BJ (cell line): ENCODE measurements at regions not wholly inside any gene's neighbourhood (a gene's known extent, or its start where the extent isn't known, plus 50 kb on each side); places are given as distances from the start of the nearest gene placed in this dataset.

ENCODE experiments used
- CTCF ChIA-PET: fragments of 350-600 bp; formaldehyde crosslinking; extraction: SDS; loops from one replicate; lab custom pipeline; 2021; ENCODE audit warnings: antibody characterized with exemption, inconsistent platforms; lab: Yijun Ruan, JAX
- POLR2A ChIA-PET: fragments of 300-600 bp; sonication (Branson Sonifier 250); formaldehyde crosslinking; extraction: SDS; loops from one replicate; lab custom pipeline; 2021; ENCODE audit warnings: antibody characterized with exemption; lab: Charles Lee
- DNase-seq: peaks from one replicate; pipeline ENCODE4 v3.0.0-alpha.2; 2011; ENCODE audit warnings: low read depth
- H3K27me3 ChIP-seq: 2 replicates; pipeline ENCODE4 v1.6.0; 2011; ENCODE audit warnings: low read length; ENCODE audit not compliant: control insufficient read depth, insufficient read depth
- H3K36me3 ChIP-seq: 2 replicates; pipeline ENCODE4 v1.5.1; 2011; ENCODE audit warnings: low read length; ENCODE audit not compliant: control insufficient read depth, insufficient read depth
- H3K4me3 ChIP-seq: 2 replicates; pipeline ENCODE4 v1.5.1; 2011; ENCODE audit warnings: low read depth, mild to moderate bottlenecking, control low read depth, low read length
- TF ChIP-seq, protein P1 (sequence below): IDR thresholded peaks from 2 replicates; pipeline ENCODE4 v1.5.1; 2011; ENCODE audit warnings: low read depth, mild to moderate bottlenecking, control low read depth, inconsistent platforms, low read length, moderate library complexity; ENCODE audit not compliant: insufficient read depth

DNA sequence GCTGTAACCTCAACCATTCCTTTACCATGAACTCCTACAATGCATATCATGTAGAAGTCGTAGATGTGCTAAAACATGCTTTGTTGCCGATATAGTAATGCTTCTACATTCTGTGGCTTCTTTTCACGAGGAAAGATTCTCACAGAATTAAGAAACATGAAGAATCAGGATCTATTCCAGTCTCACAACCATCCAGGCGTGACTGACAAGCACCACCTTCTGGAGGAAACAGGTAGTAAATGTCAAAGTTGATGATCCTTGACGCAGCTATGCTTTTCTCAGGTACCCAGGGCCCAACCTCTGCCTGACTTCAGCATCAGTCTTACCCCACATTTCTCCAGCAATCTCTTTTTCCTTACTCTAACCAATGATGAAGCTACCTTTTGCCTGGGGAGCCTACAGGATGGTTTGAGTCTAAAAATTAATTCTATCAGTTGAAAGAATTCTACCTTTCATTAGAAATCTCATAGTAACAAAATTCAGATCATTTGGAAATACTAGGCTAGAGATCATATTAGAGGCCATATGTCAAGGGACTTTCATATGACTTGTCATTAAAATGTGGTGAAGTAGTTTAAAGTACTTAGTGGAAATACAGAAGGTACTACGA, 123.3 kb upstream of the RND3 start:
- TF ChIP-seq, protein P1, sequence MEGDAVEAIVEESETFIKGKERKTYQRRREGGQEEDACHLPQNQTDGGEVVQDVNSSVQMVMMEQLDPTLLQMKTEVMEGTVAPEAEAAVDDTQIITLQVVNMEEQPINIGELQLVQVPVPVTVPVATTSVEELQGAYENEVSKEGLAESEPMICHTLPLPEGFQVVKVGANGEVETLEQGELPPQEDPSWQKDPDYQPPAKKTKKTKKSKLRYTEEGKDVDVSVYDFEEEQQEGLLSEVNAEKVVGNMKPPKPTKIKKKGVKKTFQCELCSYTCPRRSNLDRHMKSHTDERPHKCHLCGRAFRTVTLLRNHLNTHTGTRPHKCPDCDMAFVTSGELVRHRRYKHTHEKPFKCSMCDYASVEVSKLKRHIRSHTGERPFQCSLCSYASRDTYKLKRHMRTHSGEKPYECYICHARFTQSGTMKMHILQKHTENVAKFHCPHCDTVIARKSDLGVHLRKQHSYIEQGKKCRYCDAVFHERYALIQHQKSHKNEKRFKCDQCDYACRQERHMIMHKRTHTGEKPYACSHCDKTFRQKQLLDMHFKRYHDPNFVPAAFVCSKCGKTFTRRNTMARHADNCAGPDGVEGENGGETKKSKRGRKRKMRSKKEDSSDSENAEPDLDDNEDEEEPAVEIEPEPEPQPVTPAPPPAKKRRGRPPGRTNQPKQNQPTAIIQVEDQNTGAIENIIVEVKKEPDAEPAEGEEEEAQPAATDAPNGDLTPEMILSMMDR = peak; percentile 58
- Histone ChIP-seq H3K4me3 (no peak overlapping the region), H3K27me3 (no peaks in the 10 kb centered on the region), H3K36me3 (no peaks in the 10 kb centered on the region)
- POLR2A ChIA-PET = no interaction called here
- no peak for DNase-seq
- CTCF ChIA-PET = interaction anchor here (0.6 to 1.7 kb wide), 4 partner anchors 9 to 928 kb away, joined by 3 to 7 read pairs (median 4); no protein-coding TSS in a partner anchor

DNA sequence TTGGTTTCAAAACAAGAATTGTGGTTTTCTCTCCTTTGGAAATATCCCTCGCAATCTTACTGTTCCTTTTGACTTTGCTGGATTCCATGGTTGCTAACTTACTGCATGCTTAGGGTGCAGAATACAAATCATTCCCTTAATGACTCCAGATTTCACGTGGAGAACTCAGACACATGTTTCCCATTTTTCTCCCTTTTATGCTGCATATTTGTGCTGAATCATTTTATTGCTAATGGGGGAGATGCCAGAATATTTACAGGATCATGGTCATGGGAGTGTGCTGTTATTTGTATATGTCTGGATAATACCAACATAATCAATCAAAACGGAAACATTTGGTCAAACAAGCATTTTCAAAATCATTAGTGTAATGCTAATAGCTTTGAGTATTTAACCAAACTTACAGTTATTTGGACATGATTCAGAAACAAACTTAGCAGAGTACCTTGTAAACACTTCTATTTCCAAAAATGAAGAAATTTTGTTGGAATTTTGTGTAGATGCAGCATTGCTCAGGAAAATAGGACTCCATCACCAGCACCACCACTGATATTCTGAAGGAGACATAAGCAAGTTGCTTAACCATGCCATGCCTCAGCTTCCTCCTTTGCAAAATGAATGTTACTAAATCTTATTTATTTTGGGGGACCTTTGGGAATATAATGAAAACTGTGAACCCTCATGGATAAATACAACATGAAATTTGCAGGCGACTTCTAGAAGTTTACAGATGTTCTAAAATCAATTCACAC, 122.5 kb upstream of the RND3 start:
- peak; percentile 99 for DNase-seq
- TF ChIP-seq, protein P1 = no peak
- ChIA-PET CTCF (interaction anchor here (1.7 kb wide), 1 partner anchor 302 kb away, joined by 4 read pairs; no protein-coding TSS in a partner anchor), POLR2A (no interaction called here)
- H3K36me3 ChIP-seq = no peaks in the 10 kb centered on the region
- no peak overlapping the region for H3K4me3 ChIP-seq
- H3K27me3 ChIP-seq = no peaks in the 10 kb centered on the region

DNA sequence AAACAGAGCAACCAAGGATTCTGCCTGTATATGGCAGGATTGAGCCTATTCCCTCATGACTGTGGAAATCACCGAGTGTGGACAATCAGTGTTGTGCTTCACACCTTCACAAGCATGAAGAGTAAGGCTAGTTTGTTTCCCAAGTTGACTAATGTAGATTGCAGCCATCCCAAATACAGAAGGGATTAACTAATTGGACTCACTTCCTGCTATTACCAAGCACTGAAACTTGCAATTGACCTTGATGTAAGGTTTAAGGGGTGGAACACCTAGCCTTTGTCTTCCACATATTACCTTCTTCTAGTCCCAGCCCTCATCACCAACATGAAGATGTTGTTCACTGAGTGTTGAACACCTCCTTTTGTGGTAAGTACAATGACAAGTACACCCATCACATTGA, 120.9 kb upstream of the RND3 start:
- no peak for DNase-seq
- H3K4me3 ChIP-seq = no peak overlapping the region
- no peaks in the 10 kb centered on the region for H3K27me3 ChIP-seq
- TF ChIP-seq, protein P1 = no peak
- POLR2A ChIA-PET = interaction anchor here (1.0 kb wide), 1 partner anchor 123 kb away, joined by 3 read pairs; no protein-coding TSS in a partner anchor
- H3K36me3 ChIP-seq = no peaks in the 10 kb centered on the region
- CTCF ChIA-PET = no interaction called here

DNA sequence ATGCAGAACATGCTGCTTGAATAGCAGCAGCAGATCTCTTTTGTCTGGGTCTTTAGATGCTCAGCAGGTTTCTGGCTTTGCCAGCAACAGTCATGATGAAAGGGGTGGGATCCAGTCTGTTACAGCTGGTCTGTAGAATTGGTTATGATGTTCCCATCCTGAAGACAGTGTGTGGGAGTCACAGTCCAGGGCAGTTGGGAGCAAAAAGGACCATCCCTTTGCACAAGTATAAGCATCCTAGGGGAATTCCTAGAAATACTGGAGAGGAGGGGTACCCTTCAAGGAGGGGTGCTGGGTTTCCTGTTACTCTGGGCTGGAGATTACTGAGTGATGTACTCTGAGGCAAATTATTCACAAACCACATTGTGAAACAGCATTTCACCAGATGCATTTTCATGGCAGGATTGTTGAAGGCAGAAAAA, 119.9 kb upstream of the RND3 start:
- ChIA-PET CTCF (interaction anchor here (0.6 to 1.3 kb wide), 4 partner anchors 22 to 631 kb away, joined by 3 to 4 read pairs (median 4); no protein-coding TSS in a partner anchor), POLR2A (interaction anchor here (0.6 kb wide), 1 partner anchor 20 kb away, joined by 5 read pairs; no protein-coding TSS in a partner anchor)
- no peaks in the 10 kb centered on the region for H3K36me3 ChIP-seq
- H3K27me3 ChIP-seq = no peaks in the 10 kb centered on the region
- TF ChIP-seq, protein P1 = no peak
- no peak overlapping the region for H3K4me3 ChIP-seq
- DNase-seq = no peak

DNA sequence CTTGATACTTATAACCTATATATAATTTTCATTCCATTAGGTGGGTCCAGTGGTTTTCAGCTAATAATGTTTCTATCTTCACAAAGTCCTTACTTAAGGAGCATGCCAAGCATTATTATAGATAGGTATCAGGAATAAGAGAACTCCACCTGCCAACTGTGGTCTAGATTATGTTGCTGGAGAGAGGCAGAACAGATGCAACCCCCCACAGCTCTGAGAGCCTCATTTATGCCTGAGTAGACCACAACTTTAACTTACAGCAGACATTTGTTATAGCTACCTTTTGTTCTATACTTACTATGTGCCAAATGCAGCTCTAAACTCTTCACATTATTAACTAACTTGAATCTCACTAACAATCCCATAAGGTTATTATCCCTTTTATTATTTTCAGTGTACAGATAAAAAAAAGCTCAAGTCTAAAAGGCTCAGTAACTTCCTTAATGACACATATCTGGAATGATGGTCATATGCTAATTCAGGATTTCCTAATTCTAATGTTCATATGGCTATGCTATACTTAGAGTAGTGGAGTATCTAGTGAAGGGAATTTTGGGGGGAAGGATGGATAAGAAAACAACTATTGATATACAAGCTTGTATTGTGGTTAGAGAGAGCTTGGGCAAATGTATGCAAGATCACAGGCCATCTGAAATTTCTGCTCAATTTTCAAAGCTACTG, 119.1 kb upstream of the RND3 start:
- TF ChIP-seq, protein P1 = no peak
- Histone ChIP-seq H3K36me3 (no peaks in the 10 kb centered on the region), H3K27me3 (no peaks in the 10 kb centered on the region), H3K4me3 (no peak overlapping the region)
- no peak for DNase-seq
- POLR2A ChIA-PET = interaction anchor here (0.6 kb wide), 1 partner anchor 19 kb away, joined by 5 read pairs; no protein-coding TSS in a partner anchor
- CTCF ChIA-PET = interaction anchor here (0.6 to 1.3 kb wide), 5 partner anchors 21 to 632 kb away, joined by 3 to 4 read pairs (median 4); no protein-coding TSS in a partner anchor
